ENCODE measurements at regions not wholly inside any gene's neighbourhood (a gene's known extent, or its start where the extent isn't known, plus 50 kb on each side); places are given as distances from the start of the nearest gene placed in this dataset.

GRCh38 chr1:115217150-115218033 is 120.7 kb downstream of the NGF start:
- CTCF ChIA-PET = no interaction called here
- no peaks in the 10 kb centered on the region for H3K9me3 Mint-ChIP-seq (ENCODE audit: insufficient read depth)

GRCh38 chr1:115215703-115216521 is 122.1 kb downstream of the NGF start:
- DNase-seq = no peak
- no peak overlapping the region for H3K27ac Mint-ChIP-seq

More at GRCh38 chr1:115217150-115218033, 120.7 kb downstream of the NGF start:
- Mint-ChIP-seq H3K4me1 (ENCODE audit: low read depth) (no peaks in the 10 kb centered on the region), H3K36me3 (ENCODE audit: low read depth) (no peaks in the 10 kb centered on the region), H3K27ac (no peak overlapping the region), H3K4me3 (no peak overlapping the region), H3K27me3 (ENCODE audit: low read depth) (no peaks in the 10 kb centered on the region)
- ATAC-seq (no peak), DNase-seq (no peak)
- POLR2A ChIA-PET = no interaction called here

GRCh38 chr1:115215110-115215509 is 122.9 kb downstream of the NGF start:
- H3K9me3 Mint-ChIP-seq (ENCODE audit: insufficient read depth) = no peaks in the 10 kb centered on the region
- no peaks in the 10 kb centered on the region for H3K27me3 Mint-ChIP-seq (ENCODE audit: low read depth)
- H3K36me3 Mint-ChIP-seq (ENCODE audit: low read depth) = no peaks in the 10 kb centered on the region
- POLR2A ChIA-PET = no interaction called here
- no peak for ATAC-seq
- no peak for DNase-seq
- no peaks in the 10 kb centered on the region for H3K4me1 Mint-ChIP-seq (ENCODE audit: low read depth)
- no peak overlapping the region for H3K27ac Mint-ChIP-seq
- CTCF ChIA-PET = no interaction called here
- H3K4me3 Mint-ChIP-seq = no peak overlapping the region

More at GRCh38 chr1:115215703-115216521, 122.1 kb downstream of the NGF start:
- ATAC-seq = no peak
- Mint-ChIP-seq H3K36me3 (ENCODE audit: low read depth) (no peaks in the 10 kb centered on the region), H3K4me3 (no peak overlapping the region), H3K27me3 (ENCODE audit: low read depth) (no peaks in the 10 kb centered on the region), H3K9me3 (ENCODE audit: insufficient read depth) (no peaks in the 10 kb centered on the region), H3K4me1 (ENCODE audit: low read depth) (no peaks in the 10 kb centered on the region)
- ChIA-PET POLR2A (no interaction called here), CTCF (no interaction called here)

GRCh38 chr1:115214098-115214497 is 124.0 kb downstream of the NGF start:
- ATAC-seq (no peak), DNase-seq (no peak)
- Mint-ChIP-seq H3K36me3 (ENCODE audit: low read depth) (no peaks in the 10 kb centered on the region), H3K4me3 (no peak overlapping the region), H3K9me3 (ENCODE audit: insufficient read depth) (no peaks in the 10 kb centered on the region), H3K4me1 (ENCODE audit: low read depth) (no peaks in the 10 kb centered on the region), H3K27ac (no peak overlapping the region), H3K27me3 (ENCODE audit: low read depth) (peaks cover 5% of the 10 kb centered on the region)
- ChIA-PET CTCF (no interaction called here), POLR2A (no interaction called here)

- Mint-ChIP-seq H3K4me3 (no peak overlapping the region), H3K27ac (no peak overlapping the region), H3K27me3 (ENCODE audit: low read depth) (peaks cover 6% of the 10 kb centered on the region), H3K4me1 (ENCODE audit: low read depth) (no peaks in the 10 kb centered on the region), H3K9me3 (ENCODE audit: insufficient read depth) (no peaks in the 10 kb centered on the region), H3K36me3 (ENCODE audit: low read depth) (no peaks in the 10 kb centered on the region)
- CTCF ChIA-PET = no interaction called here
- POLR2A ChIA-PET = no interaction called here
- DNase-seq (no peak), ATAC-seq (no peak)
Observed at GRCh38 chr1:115213130-115213529, 123.8 kb upstream of the TSPAN2 start.

GRCh38 chr1:115211071-115211745 is 121.9 kb upstream of the TSPAN2 start:
- H3K4me1 Mint-ChIP-seq (ENCODE audit: low read depth) = no peaks in the 10 kb centered on the region
- POLR2A ChIA-PET = no interaction called here
- CTCF ChIA-PET = no interaction called here
- ATAC-seq (no peak), DNase-seq (no peak)
- no peaks in the 10 kb centered on the region for H3K9me3 Mint-ChIP-seq (ENCODE audit: insufficient read depth)
- peaks cover 8% of the 10 kb centered on the region for H3K27me3 Mint-ChIP-seq (ENCODE audit: low read depth)
- no peaks in the 10 kb centered on the region for H3K36me3 Mint-ChIP-seq (ENCODE audit: low read depth)
- no peak overlapping the region for H3K4me3 Mint-ChIP-seq
- no peak overlapping the region for H3K27ac Mint-ChIP-seq

GRCh38 chr1:115210302-115210711 is 121.0 kb upstream of the TSPAN2 start:
- POLR2A ChIA-PET = no interaction called here
- peaks cover 8% of the 10 kb centered on the region for H3K27me3 Mint-ChIP-seq (ENCODE audit: low read depth)
- no peaks in the 10 kb centered on the region for H3K4me1 Mint-ChIP-seq (ENCODE audit: low read depth)

GRCh38 chr1:115204513-115204912 is 115.2 kb upstream of the TSPAN2 start:
- H3K36me3 Mint-ChIP-seq (ENCODE audit: low read depth) = no peaks in the 10 kb centered on the region
- no peaks in the 10 kb centered on the region for H3K9me3 Mint-ChIP-seq (ENCODE audit: insufficient read depth)
- peaks cover 12% of the 10 kb centered on the region for H3K27me3 Mint-ChIP-seq (ENCODE audit: low read depth)
- no peaks in the 10 kb centered on the region for H3K4me1 Mint-ChIP-seq (ENCODE audit: low read depth)
- no peak overlapping the region for H3K4me3 Mint-ChIP-seq
- ChIA-PET POLR2A (no interaction called here), CTCF (no interaction called here)
- no peak for DNase-seq
- ATAC-seq = no peak
- no peak overlapping the region for H3K27ac Mint-ChIP-seq

More at GRCh38 chr1:115210302-115210711, 121.0 kb upstream of the TSPAN2 start:
- Mint-ChIP-seq H3K9me3 (ENCODE audit: insufficient read depth) (no peaks in the 10 kb centered on the region), H3K36me3 (ENCODE audit: low read depth) (no peaks in the 10 kb centered on the region), H3K27ac (no peak overlapping the region), H3K4me3 (no peak overlapping the region)
- no peak for ATAC-seq
- CTCF ChIA-PET = no interaction called here
- no peak for DNase-seq

- no peaks in the 10 kb centered on the region for H3K4me1 Mint-ChIP-seq (ENCODE audit: low read depth)
- POLR2A ChIA-PET = no interaction called here
- DNase-seq (no peak), ATAC-seq (no peak)
- H3K36me3 Mint-ChIP-seq (ENCODE audit: low read depth) = no peaks in the 10 kb centered on the region
- H3K27me3 Mint-ChIP-seq (ENCODE audit: low read depth) = peaks cover 8% of the 10 kb centered on the region
- H3K27ac Mint-ChIP-seq = no peak overlapping the region
- H3K9me3 Mint-ChIP-seq (ENCODE audit: insufficient read depth) = no peaks in the 10 kb centered on the region
- H3K4me3 Mint-ChIP-seq = no peak overlapping the region
- CTCF ChIA-PET = no interaction called here
Observed at GRCh38 chr1:115203287-115203686, 114.0 kb upstream of the TSPAN2 start.

GRCh38 chr1:115201598-115201997 is 112.3 kb upstream of the TSPAN2 start:
- Mint-ChIP-seq H3K4me3 (no peak overlapping the region), H3K27me3 (ENCODE audit: low read depth) (peaks cover 12% of the 10 kb centered on the region), H3K27ac (no peak overlapping the region), H3K4me1 (ENCODE audit: low read depth) (no peaks in the 10 kb centered on the region), H3K9me3 (ENCODE audit: insufficient read depth) (no peaks in the 10 kb centered on the region), H3K36me3 (ENCODE audit: low read depth) (no peaks in the 10 kb centered on the region)
- ATAC-seq = no peak
- CTCF ChIA-PET = no interaction called here
- DNase-seq = no peak
- POLR2A ChIA-PET = no interaction called here

- no peaks in the 10 kb centered on the region for H3K36me3 Mint-ChIP-seq (ENCODE audit: low read depth)
- H3K27me3 Mint-ChIP-seq (ENCODE audit: low read depth) = peaks cover 12% of the 10 kb centered on the region
- no peak for ATAC-seq
- H3K4me3 Mint-ChIP-seq = no peak overlapping the region
- ChIA-PET POLR2A (no interaction called here), CTCF (no interaction called here)
- no peak for DNase-seq
- no peak overlapping the region for H3K27ac Mint-ChIP-seq
- H3K9me3 Mint-ChIP-seq (ENCODE audit: insufficient read depth) = no peaks in the 10 kb centered on the region
- H3K4me1 Mint-ChIP-seq (ENCODE audit: low read depth) = no peaks in the 10 kb centered on the region
Observed at GRCh38 chr1:115199416-115200132, 110.3 kb upstream of the TSPAN2 start.

All from activated CD8-positive, alpha-beta T cell treated with anti-CD3 and anti-CD28 coated beads, Interleukin-2, amount 10 ng/mL, durations not matched to agents 7 days and 5 days (primary cell).